ENCODE measurements at regions not wholly inside any gene's neighbourhood (a gene's known extent, or its start where the extent isn't known, plus 50 kb on each side); places are given as distances from the start of the nearest gene placed in this dataset.

- no peak for TF ChIP-seq FOSL1 (IDR thresholded peaks at IDR 0.05; ENCODE audit: insufficient read depth, low read depth, low read length)
These were observed 118.6 kb upstream of the ADGRF1 start (continued) for GRCh38 chr6:47160702-47161101.
